T-cell (primary cell): ENCODE measurements at regions not wholly inside any gene's neighbourhood (a gene's known extent, or its start where the extent isn't known, plus 50 kb on each side); places are given as distances from the start of the nearest gene placed in this dataset.
"Not testable (repeated sequence)": the region's sequence is repeated elsewhere in the genome, so short reads cannot be mapped to it uniquely, and the experiment has no call there.

Source experiments
- ATAC-seq, 4 experiments: fragments of 200-7000 bp in 3 of 4; fragments of 150-1000 bp in 1 of 4; cut with Tn5 transposase; replicated peaks in 1 of 4; 1 replicate in 3 of 4; 2 replicates in 1 of 4; pipeline ENCODE4 v1.10.0; 2021; ENCODE audit warnings: moderate library complexity in 3 of 4, mild to moderate bottlenecking in 2 of 4, moderate number of reproducible peaks in 1 of 4
- CTCF ChIA-PET, 2 donors: fragments of 300-600 bp; sonication (Branson Sonifier 250); formaldehyde crosslinking; loops; one replicate each; lab custom pipeline; 2022; ENCODE audit warnings: antibody characterized with exemption in 2 of 2; lab: Charles Lee
- POLR2A ChIA-PET, 2 donors: fragments of 300-600 bp; sonication (Branson Sonifier 250); formaldehyde crosslinking; loops; one replicate each; lab custom pipeline; 2022; ENCODE audit warnings: antibody characterized with exemption in 2 of 2; lab: Charles Lee
- DNase-seq, 35 experiments: peaks; one replicate each; pipeline versions ENCODE4 v3.0.0 to v3.0.0-alpha.2; 2013 to 2023
- H3K27ac ChIP-seq: one replicate; pipeline ENCODE4 v1.5.1; 2013; ENCODE audit warnings: low read length
- H3K27me3 ChIP-seq, 2 experiments: replicated peaks in 1 of 2; 1 replicate in 1 of 2; 2 replicates in 1 of 2; pipeline versions ENCODE4 v1.6.1 to v1.7.0; 2013; ENCODE audit warnings: low read length in 1 of 2, mixed read lengths in 1 of 2; ENCODE audit not compliant: control insufficient read depth in 2 of 2, insufficient read depth in 2 of 2; ENCODE audit errors: extremely low read depth in 1 of 2
- H3K36me3 ChIP-seq, 2 donors: 1 replicate in 1 of 2; 2 replicates in 1 of 2; pipeline versions ENCODE4 v1.6.1 to v1.7.0; 2013; ENCODE audit warnings: low read length in 1 of 2; ENCODE audit not compliant: control insufficient read depth in 2 of 2, insufficient read depth in 1 of 2; ENCODE audit errors: extremely low read depth in 1 of 2
- H3K4me1 ChIP-seq, 2 experiments: 1 replicate in 1 of 2; 2 replicates in 1 of 2; pipeline versions ENCODE4 v1.6.1 to v1.7.0; 2013; ENCODE audit warnings: low read length in 2 of 2, mixed read lengths in 1 of 2; ENCODE audit not compliant: insufficient read depth in 2 of 2, control insufficient read depth in 1 of 2; ENCODE audit errors: extremely low read depth in 1 of 2
- H3K4me3 ChIP-seq, 2 donors: 1 replicate in 1 of 2; 2 replicates in 1 of 2; pipeline versions ENCODE4 v1.5.1 to v1.7.0; 2013; ENCODE audit warnings: mild to moderate bottlenecking in 2 of 2, low read length in 1 of 2, moderate library complexity in 1 of 2; ENCODE audit not compliant: control insufficient read depth in 1 of 2; ENCODE audit errors: extremely low read depth in 1 of 2
- H3K9me3 ChIP-seq: 2 replicates; pipeline ENCODE4 v1.7.0; 2013
- H3K27ac Mint-ChIP-seq, 2 donors: one replicate each; pipeline ENCODE4 v1.8.0; 2020 to 2021; ENCODE audit warnings: mild to moderate bottlenecking in 2 of 2, mixed read lengths in 2 of 2
- H3K27me3 Mint-ChIP-seq, 2 donors: one replicate each; pipeline ENCODE4 v1.8.0; 2021 to 2022; ENCODE audit warnings: mixed read lengths in 2 of 2
- H3K36me3 Mint-ChIP-seq: one replicate; pipeline ENCODE4 v1.8.0; 2021; ENCODE audit warnings: mixed read lengths
- H3K4me1 Mint-ChIP-seq, 3 donors: one replicate each; pipeline ENCODE4 v1.8.0; 2020 to 2022; ENCODE audit warnings: mixed read lengths in 3 of 3, mild to moderate bottlenecking in 1 of 3
- H3K4me3 Mint-ChIP-seq, 3 donors: one replicate each; pipeline ENCODE4 v1.8.0; 2020 to 2022; ENCODE audit warnings: mild to moderate bottlenecking in 3 of 3, mixed read lengths in 3 of 3, moderate library complexity in 3 of 3
- H3K9me3 Mint-ChIP-seq, 3 donors: one replicate each; pipeline ENCODE4 v1.8.0; 2020 to 2022; ENCODE audit warnings: mixed read lengths in 3 of 3
- WGBS: methylation state at CpG from one replicate; pipeline ENCODE4 v1.1.5; 2013; ENCODE audit warnings: missing lambda C conversion rate; ENCODE audit not compliant: insufficient coverage; 5-methylcytosine and 5-hydroxymethylcytosine counted together

GRCh38 chr16:79891458-79891857 lies 290.9 kb upstream of the MAF start:
- Mint-ChIP-seq H3K9me3 (no peaks in the 10 kb centered on the region), H3K4me3 (no peak overlapping the region), H3K27me3 (no peaks in the 10 kb centered on the region), H3K27ac (no peak overlapping the region), H3K4me1 (no peaks in the 10 kb centered on the region), H3K36me3 (no peaks in the 10 kb centered on the region)
- 93% methylated on average over 2 of the region's 6 CpGs for WGBS
- Histone ChIP-seq H3K27ac (no peak overlapping the region), H3K36me3 (no peaks in the 10 kb centered on the region), H3K9me3 (no peaks in the 10 kb centered on the region), H3K27me3 (no peaks in the 10 kb centered on the region), H3K4me1 (no peaks in the 10 kb centered on the region), H3K4me3 (no peak overlapping the region)
- ATAC-seq (no peak), DNase-seq (no peak)
- ChIA-PET POLR2A (no interaction called here), CTCF (no interaction called here)

GRCh38 chr16:79887541-79888540 lies 287.3 kb upstream of the MAF start:
- POLR2A ChIA-PET = no interaction called here

GRCh38 chr16:79885320-79885719 lies 284.8 kb upstream of the MAF start:
- Histone ChIP-seq H3K9me3 (no peaks in the 10 kb centered on the region), H3K4me1 (peaks cover 0 to 2% of the 10 kb centered on the region in 2 experiments), H3K27me3 (no peaks in the 10 kb centered on the region), H3K36me3 (no peaks in the 10 kb centered on the region), H3K4me3 (no peak overlapping the region), H3K27ac (no peak overlapping the region)
- H3K27me3 Mint-ChIP-seq = no peaks in the 10 kb centered on the region
- POLR2A ChIA-PET = no interaction called here
- ATAC-seq (no peak), DNase-seq (no peak)
- 95% methylated on average over 3 of the region's 7 CpGs for WGBS
- CTCF ChIA-PET = no interaction called here
- no peaks in the 10 kb centered on the region for H3K36me3 Mint-ChIP-seq
- H3K27ac Mint-ChIP-seq = no peak overlapping the region
- H3K4me3 Mint-ChIP-seq = no peak overlapping the region
- H3K9me3 Mint-ChIP-seq = no peaks in the 10 kb centered on the region
- peaks cover 0 to 2% (median 0%) of the 10 kb centered on the region in 3 donors for H3K4me1 Mint-ChIP-seq

More at GRCh38 chr16:79887541-79888540, 287.3 kb upstream of the MAF start:
- ATAC-seq = no peak
- no peaks in the 10 kb centered on the region for H3K36me3 ChIP-seq
- CTCF ChIA-PET = no interaction called here
- H3K9me3 Mint-ChIP-seq = no peaks in the 10 kb centered on the region
- H3K27me3 ChIP-seq = no peaks in the 10 kb centered on the region
- 94% methylated on average over 3 of the region's 8 CpGs for WGBS
- no peak overlapping the region for H3K4me3 Mint-ChIP-seq
- H3K27ac Mint-ChIP-seq = no peak overlapping the region
- H3K36me3 Mint-ChIP-seq = no peaks in the 10 kb centered on the region
- peaks cover 0 to 2% of the 10 kb centered on the region in 2 experiments for H3K4me1 ChIP-seq
- peaks cover 0 to 2% (median 0%) of the 10 kb centered on the region in 3 donors for H3K4me1 Mint-ChIP-seq
- H3K4me3 ChIP-seq = no peak overlapping the region
- no peak for DNase-seq
- H3K27me3 Mint-ChIP-seq = no peaks in the 10 kb centered on the region
- H3K9me3 ChIP-seq = no peaks in the 10 kb centered on the region
- H3K27ac ChIP-seq = no peak overlapping the region

- WGBS = no CpG with 5 or more reads among the region's 4 CpGs
- H3K27ac ChIP-seq = no peak overlapping the region
- Mint-ChIP-seq H3K4me1 (peaks cover 0 to 2% (median 0%) of the 10 kb centered on the region in 3 donors), H3K27me3 (peaks cover 0 to 6% of the 10 kb centered on the region in 2 donors), H3K36me3 (no peaks in the 10 kb centered on the region), H3K4me3 (no peak overlapping the region), H3K9me3 (no peaks in the 10 kb centered on the region), H3K27ac (no peak overlapping the region)
- DNase-seq (no peak), ATAC-seq (no peak)
- H3K36me3 ChIP-seq = no peaks in the 10 kb centered on the region
- CTCF ChIA-PET = no interaction called here
- H3K4me3 ChIP-seq = no peak overlapping the region
- H3K27me3 ChIP-seq = no peaks in the 10 kb centered on the region
- H3K4me1 ChIP-seq = peaks cover 0 to 2% of the 10 kb centered on the region in 2 experiments
- POLR2A ChIA-PET = no interaction called here
- H3K9me3 ChIP-seq = no peaks in the 10 kb centered on the region
Observed at GRCh38 chr16:79883494-79883893, 283.0 kb upstream of the MAF start.

- Mint-ChIP-seq H3K9me3 (no peaks in the 10 kb centered on the region), H3K36me3 (no peaks in the 10 kb centered on the region), H3K4me3 (no peak overlapping the region), H3K4me1 (peaks cover 0 to 2% (median 0%) of the 10 kb centered on the region in 3 donors), H3K27me3 (peaks cover 0 to 6% of the 10 kb centered on the region in 2 donors), H3K27ac (no peak overlapping the region)
- Histone ChIP-seq H3K4me1 (peaks cover 0 to 2% of the 10 kb centered on the region in 2 experiments), H3K36me3 (no peaks in the 10 kb centered on the region), H3K9me3 (no peaks in the 10 kb centered on the region), H3K27ac (no peak overlapping the region), H3K27me3 (no peaks in the 10 kb centered on the region), H3K4me3 (no peak overlapping the region)
- no peak for DNase-seq
- ChIA-PET CTCF (no interaction called here), POLR2A (interaction anchor here in 1 of 2 donors (0.5 kb wide), 1 partner anchor 474 kb away, joined by 3 read pairs; no protein-coding TSS in a partner anchor)
- ATAC-seq = no peak
- no CpG with 5 or more reads among the region's 8 CpGs for WGBS
Observed at GRCh38 chr16:79882340-79883005, 281.9 kb upstream of the MAF start.

- POLR2A ChIA-PET, DNase-seq, H3K4me1 ChIP-seq, H3K36me3 Mint-ChIP-seq, H3K27me3 Mint-ChIP-seq, H3K27ac ChIP-seq, H3K36me3 ChIP-seq, ATAC-seq, H3K9me3 Mint-ChIP-seq, H3K27ac Mint-ChIP-seq, H3K9me3 ChIP-seq, H3K27me3 ChIP-seq, H3K4me3 Mint-ChIP-seq, CTCF ChIA-PET, H3K4me1 Mint-ChIP-seq, H3K4me3 ChIP-seq: not testable (repeated sequence)
- 80% methylated on average over 2 of the region's 9 CpGs for WGBS
Observed at GRCh38 chr16:79881107-79881506, 280.6 kb upstream of the MAF start.
